KMS-11 (cell line): ENCODE measurements at regions not wholly inside any gene's neighbourhood (a gene's known extent, or its start where the extent isn't known, plus 50 kb on each side); places are given as distances from the start of the nearest gene placed in this dataset.

Experiments
- H2AFZ ChIP-seq: fragments of 200-600 bp; sonication (generic); 2 replicates; pipeline ENCODE4 v1.6.1; 2016; ENCODE audit warnings: antibody characterized with exemption, mixed run types, low read depth
- H3K27ac ChIP-seq: fragments of 200-600 bp; sonication (generic); 2 replicates; pipeline ENCODE4 v1.6.1; 2016; ENCODE audit warnings: mild to moderate bottlenecking, mixed run types
- H3K27me3 ChIP-seq: fragments of 200-600 bp; sonication (generic); 2 replicates; pipeline ENCODE4 v1.6.1; 2017; ENCODE audit warnings: mild to moderate bottlenecking, low read depth, mixed run types, moderate library complexity; ENCODE audit not compliant: insufficient read depth
- H3K36me3 ChIP-seq: fragments of 200-600 bp; sonication (generic); 2 replicates; pipeline ENCODE4 v1.6.1; 2017; ENCODE audit warnings: mild to moderate bottlenecking, mixed run types; ENCODE audit not compliant: insufficient read depth
- H3K4me1 ChIP-seq: fragments of 200-600 bp; sonication (generic); 2 replicates; pipeline ENCODE4 v1.6.1; 2016; ENCODE audit warnings: mild to moderate bottlenecking, low read depth, mixed run types; ENCODE audit not compliant: poor library complexity, severe bottlenecking
- H3K4me2 ChIP-seq: fragments of 200-600 bp; sonication (generic); 2 replicates; pipeline ENCODE4 v1.7.0; 2016; ENCODE audit warnings: mild to moderate bottlenecking, mixed run types
- H3K4me3 ChIP-seq: fragments of 200-600 bp; sonication (generic); IDR thresholded peaks from 2 replicates; pipeline ENCODE4 v1.6.1; 2017; ENCODE audit warnings: low read depth, low read length, mixed read lengths; ENCODE audit not compliant: insufficient read depth
- H3K79me2 ChIP-seq: fragments of 200-600 bp; sonication (generic); 2 replicates; pipeline ENCODE4 v1.6.1; 2016; ENCODE audit warnings: low read depth, mixed run types; ENCODE audit not compliant: insufficient read depth
- H3K9ac ChIP-seq: fragments of 200-600 bp; sonication (generic); 2 replicates; pipeline ENCODE4 v1.6.1; 2016; ENCODE audit warnings: mild to moderate bottlenecking, mixed run types
- H4K20me1 ChIP-seq: fragments of 200-600 bp; sonication (generic); 2 replicates; pipeline ENCODE4 v1.6.1; 2016; ENCODE audit warnings: mild to moderate bottlenecking, mixed run types; ENCODE audit not compliant: insufficient read depth
- TF ChIP-seq, protein P1 (sequence below): fragments of 200-600 bp; sonication (generic); conservative IDR thresholded peaks from 2 replicates; pipeline ENCODE4 v1.6.1; 2017; ENCODE audit warnings: low read depth, mild to moderate bottlenecking, antibody characterized with exemption, low read length, moderate library complexity, mixed read lengths

DNA sequence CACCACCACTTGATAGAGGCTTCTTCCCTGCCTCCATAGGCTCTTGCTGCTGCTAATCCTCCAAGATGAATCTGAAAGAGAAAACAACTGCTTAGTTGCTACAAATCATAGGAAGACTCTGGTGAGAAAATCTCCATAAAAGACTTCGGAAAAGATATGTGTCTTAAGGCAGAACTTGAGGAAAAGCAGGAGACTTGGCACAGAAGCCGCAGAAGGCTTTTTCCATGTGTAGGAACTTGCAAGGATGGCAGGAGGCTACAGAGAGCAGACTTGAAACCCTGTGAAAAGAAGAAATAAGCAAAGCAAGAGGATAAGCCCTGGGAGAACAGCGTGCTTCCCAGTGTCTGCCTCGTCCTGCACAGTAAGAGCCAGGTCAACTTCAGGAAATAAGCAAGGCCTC lies 128.2 kb upstream of the NDUFV2 start:
- Histone ChIP-seq H3K4me3 (no peak overlapping the region), H2AFZ (no peak overlapping the region), H3K4me1 (no peaks in the 10 kb centered on the region), H3K9ac (no peak overlapping the region), H3K36me3 (no peaks in the 10 kb centered on the region), H3K27ac (no peak overlapping the region), H3K27me3 (no peaks in the 10 kb centered on the region), H4K20me1 (no peaks in the 10 kb centered on the region), H3K79me2 (no peaks in the 10 kb centered on the region), H3K4me2 (no peak overlapping the region)
- TF ChIP-seq, protein P1, sequence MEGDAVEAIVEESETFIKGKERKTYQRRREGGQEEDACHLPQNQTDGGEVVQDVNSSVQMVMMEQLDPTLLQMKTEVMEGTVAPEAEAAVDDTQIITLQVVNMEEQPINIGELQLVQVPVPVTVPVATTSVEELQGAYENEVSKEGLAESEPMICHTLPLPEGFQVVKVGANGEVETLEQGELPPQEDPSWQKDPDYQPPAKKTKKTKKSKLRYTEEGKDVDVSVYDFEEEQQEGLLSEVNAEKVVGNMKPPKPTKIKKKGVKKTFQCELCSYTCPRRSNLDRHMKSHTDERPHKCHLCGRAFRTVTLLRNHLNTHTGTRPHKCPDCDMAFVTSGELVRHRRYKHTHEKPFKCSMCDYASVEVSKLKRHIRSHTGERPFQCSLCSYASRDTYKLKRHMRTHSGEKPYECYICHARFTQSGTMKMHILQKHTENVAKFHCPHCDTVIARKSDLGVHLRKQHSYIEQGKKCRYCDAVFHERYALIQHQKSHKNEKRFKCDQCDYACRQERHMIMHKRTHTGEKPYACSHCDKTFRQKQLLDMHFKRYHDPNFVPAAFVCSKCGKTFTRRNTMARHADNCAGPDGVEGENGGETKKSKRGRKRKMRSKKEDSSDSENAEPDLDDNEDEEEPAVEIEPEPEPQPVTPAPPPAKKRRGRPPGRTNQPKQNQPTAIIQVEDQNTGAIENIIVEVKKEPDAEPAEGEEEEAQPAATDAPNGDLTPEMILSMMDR = no peak

- TF ChIP-seq, protein P1 = no peak
- Histone ChIP-seq H3K4me1 (no peaks in the 10 kb centered on the region), H3K9ac (no peak overlapping the region), H3K36me3 (no peaks in the 10 kb centered on the region), H3K4me2 (no peak overlapping the region), H3K4me3 (no peak overlapping the region), H3K27ac (no peak overlapping the region), H3K27me3 (no peaks in the 10 kb centered on the region), H4K20me1 (no peaks in the 10 kb centered on the region), H2AFZ (no peak overlapping the region), H3K79me2 (no peaks in the 10 kb centered on the region)
These were observed 127.8 kb upstream of the NDUFV2 start for GRCh38 chr18:8974696-8975095.

GRCh38 chr18:8975624-8976023 lies 126.9 kb upstream of the NDUFV2 start:
- no peaks in the 10 kb centered on the region for H4K20me1 ChIP-seq
- H3K27ac ChIP-seq = no peak overlapping the region
- no peaks in the 10 kb centered on the region for H3K27me3 ChIP-seq
- no peaks in the 10 kb centered on the region for H3K79me2 ChIP-seq
- TF ChIP-seq, protein P1 = no peak
- H3K36me3 ChIP-seq = no peaks in the 10 kb centered on the region
- no peak overlapping the region for H3K9ac ChIP-seq
- no peak overlapping the region for H2AFZ ChIP-seq
- no peak overlapping the region for H3K4me3 ChIP-seq
- no peak overlapping the region for H3K4me2 ChIP-seq
- no peaks in the 10 kb centered on the region for H3K4me1 ChIP-seq

DNA sequence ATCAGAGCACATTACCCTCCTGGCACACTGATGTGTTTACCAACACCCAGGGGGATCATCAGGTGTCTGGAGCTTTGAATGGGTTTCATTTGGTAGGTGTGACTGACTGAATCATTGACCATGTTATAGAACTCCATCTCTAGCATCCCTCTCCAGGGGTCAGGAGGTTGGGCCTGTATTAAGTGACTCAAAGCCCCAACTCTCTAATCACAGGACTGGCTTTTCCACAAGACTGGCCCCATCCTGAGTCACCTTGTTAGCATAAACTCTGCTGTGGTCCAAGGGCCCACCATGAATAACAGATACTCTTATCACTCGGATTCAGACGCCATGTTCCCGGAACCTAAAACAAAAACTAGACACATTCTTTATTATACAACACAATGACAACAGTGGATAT lies 125.9 kb upstream of the NDUFV2 start:
- no peak overlapping the region for H3K9ac ChIP-seq
- no peaks in the 10 kb centered on the region for H3K27me3 ChIP-seq
- H3K4me1 ChIP-seq = no peaks in the 10 kb centered on the region
- H4K20me1 ChIP-seq = no peaks in the 10 kb centered on the region
- TF ChIP-seq, protein P1 = no peak
- H3K36me3 ChIP-seq = no peaks in the 10 kb centered on the region
- no peak overlapping the region for H3K27ac ChIP-seq
- H3K4me2 ChIP-seq = no peak overlapping the region
- H2AFZ ChIP-seq = no peak overlapping the region
- H3K4me3 ChIP-seq = no peak overlapping the region
- H3K79me2 ChIP-seq = no peaks in the 10 kb centered on the region

GRCh38 chr18:8977166-8977565 lies 125.3 kb upstream of the NDUFV2 start:
- no peak overlapping the region for H3K27ac ChIP-seq
- H3K27me3 ChIP-seq = no peaks in the 10 kb centered on the region
- no peaks in the 10 kb centered on the region for H3K36me3 ChIP-seq
- TF ChIP-seq, protein P1 = no peak
- H3K9ac ChIP-seq = no peak overlapping the region
- H3K4me2 ChIP-seq = no peak overlapping the region
- no peaks in the 10 kb centered on the region for H3K4me1 ChIP-seq
- H4K20me1 ChIP-seq = no peaks in the 10 kb centered on the region
- no peak overlapping the region for H2AFZ ChIP-seq
- H3K79me2 ChIP-seq = no peaks in the 10 kb centered on the region
- no peak overlapping the region for H3K4me3 ChIP-seq
